Activated naive CD8-positive, alpha-beta T cell treated with anti-CD3 and anti-CD28 coated beads, Interleukin-2, amount 50 U/mL, for 24 hours (primary cell): ENCODE measurements at regions not wholly inside any gene's neighbourhood (a gene's known extent, or its start where the extent isn't known, plus 50 kb on each side); places are given as distances from the start of the nearest gene placed in this dataset.

Experiments
- ATAC-seq: fragments of 150-1000 bp; cut with Tn5 transposase; one replicate; pipeline ENCODE4 v1.10.0; 2021
- DNase-seq: peaks from one replicate; pipeline ENCODE4 v3.0.0; 2021
- H3K27ac Mint-ChIP-seq: one replicate; pipeline ENCODE4 v1.8.0; 2021; ENCODE audit warnings: mild to moderate bottlenecking, mixed read lengths
- H3K27me3 Mint-ChIP-seq: one replicate; pipeline ENCODE4 v1.8.0; 2021; ENCODE audit warnings: mixed read lengths
- H3K36me3 Mint-ChIP-seq: one replicate; pipeline ENCODE4 v1.8.0; 2021; ENCODE audit warnings: low read depth, mixed read lengths
- H3K4me1 Mint-ChIP-seq: one replicate; pipeline ENCODE4 v1.8.0; 2021; ENCODE audit warnings: mixed read lengths
- H3K4me3 Mint-ChIP-seq: one replicate; pipeline ENCODE4 v1.8.0; 2021; ENCODE audit warnings: mild to moderate bottlenecking, moderate library complexity, mixed read lengths
- H3K9me3 Mint-ChIP-seq: one replicate; pipeline ENCODE4 v1.8.0; 2021; ENCODE audit warnings: mixed read lengths

DNA sequence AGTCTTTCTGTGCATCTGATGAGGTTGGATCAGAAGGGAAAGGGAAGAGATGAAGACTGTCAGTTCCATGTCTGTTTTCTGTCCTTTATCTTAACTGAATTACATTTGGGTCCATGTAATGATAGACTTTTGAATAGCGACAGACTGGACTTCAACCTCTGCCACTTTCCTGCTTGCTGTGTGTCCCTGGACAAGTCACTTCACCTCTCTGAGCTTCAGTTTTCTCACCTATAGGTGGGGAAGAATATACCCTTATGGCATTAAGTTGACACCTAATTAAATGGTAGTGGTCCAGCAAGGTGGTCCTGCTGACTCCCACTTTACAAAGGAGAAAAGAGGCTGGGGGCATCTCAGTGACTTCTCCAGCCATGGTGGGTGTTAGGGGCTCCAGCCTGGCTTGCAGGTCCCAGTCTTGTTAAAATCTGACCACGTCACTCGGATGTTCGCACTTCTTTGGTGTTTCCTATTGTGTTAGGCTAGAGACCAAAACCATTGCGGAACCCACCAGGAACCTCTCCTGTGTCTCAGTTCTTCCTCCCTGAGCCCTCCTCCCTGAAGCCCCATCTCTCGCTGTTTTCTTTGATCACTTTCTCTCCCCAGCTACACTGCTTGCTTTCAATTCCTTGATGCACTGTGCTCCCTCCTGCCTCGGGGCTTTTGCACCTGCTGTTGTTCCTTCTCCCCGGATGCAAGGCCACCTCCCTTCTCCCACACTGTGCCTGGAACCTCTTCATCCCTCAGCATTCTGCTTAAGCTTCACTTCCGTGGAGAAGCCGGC, 256.5 kb downstream of the NSG2 start:
- H3K4me3 Mint-ChIP-seq, result no peak overlapping the region
- peaks cover 4% of the 10 kb centered on the region for H3K9me3 Mint-ChIP-seq
- no peaks in the 10 kb centered on the region for H3K4me1 Mint-ChIP-seq
- no peaks in the 10 kb centered on the region for H3K36me3 Mint-ChIP-seq
- peaks cover 9% of the 10 kb centered on the region for H3K27me3 Mint-ChIP-seq
- ATAC-seq (no peak), DNase-seq (no peak)
- no peak overlapping the region for H3K27ac Mint-ChIP-seq

DNA sequence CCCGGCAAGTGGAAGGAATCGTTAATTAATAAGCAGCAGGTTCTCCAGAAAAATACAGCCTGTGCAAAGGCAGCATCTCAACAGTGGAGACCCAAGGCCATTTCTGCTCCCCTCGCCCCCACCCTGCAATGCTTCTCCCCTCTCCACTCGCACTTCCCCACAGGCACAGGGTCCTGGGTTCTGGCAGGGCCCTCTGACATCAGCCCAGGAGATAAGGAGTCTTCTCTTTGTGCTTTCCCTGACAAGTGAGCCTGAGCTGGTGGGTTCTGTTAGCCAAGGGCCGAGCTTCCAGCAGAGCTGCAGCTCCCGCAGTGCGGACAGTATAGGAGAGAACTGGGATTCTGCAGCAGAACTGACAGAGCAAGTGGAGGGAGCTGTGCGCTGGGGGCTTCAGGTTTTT, 257.5 kb downstream of the NSG2 start:
- Mint-ChIP-seq H3K27me3 (peaks cover 9% of the 10 kb centered on the region), H3K9me3 (peaks cover 4% of the 10 kb centered on the region), H3K4me3 (no peak overlapping the region), H3K27ac (no peak overlapping the region), H3K36me3 (no peaks in the 10 kb centered on the region), H3K4me1 (no peaks in the 10 kb centered on the region)
- ATAC-seq (no peak), DNase-seq (no peak)

DNA sequence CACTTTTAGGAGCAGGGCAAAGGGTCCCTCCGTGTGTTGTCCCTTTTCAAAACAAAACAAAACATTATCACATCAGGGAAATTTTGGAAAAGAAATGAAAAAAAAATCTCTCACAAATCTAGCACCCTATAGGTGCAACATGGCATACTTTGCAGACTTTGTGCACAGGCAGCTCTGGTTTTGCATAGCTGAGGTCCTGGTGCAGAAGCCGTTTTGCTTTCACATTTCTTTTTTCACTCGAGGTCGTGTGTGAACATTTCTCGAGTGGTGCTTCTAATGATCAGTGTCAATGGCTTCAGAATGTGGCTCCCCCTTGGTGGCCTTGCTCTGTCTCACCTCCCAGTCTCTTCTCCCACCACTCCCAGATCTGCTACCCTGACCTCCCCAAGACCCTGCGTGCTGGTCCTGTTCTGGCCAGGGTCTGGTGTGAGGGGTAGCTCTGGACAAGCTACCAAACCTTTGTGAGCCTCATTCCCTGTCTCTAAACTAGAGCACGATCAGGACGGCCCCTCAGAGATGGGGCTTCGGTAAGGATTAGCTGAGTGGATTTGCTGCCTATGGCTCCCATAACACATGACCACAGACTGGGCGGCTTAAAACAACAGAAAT, 258.0 kb downstream of the NSG2 start:
- H3K27me3 Mint-ChIP-seq, result peaks cover 9% of the 10 kb centered on the region
- no peak for DNase-seq
- ATAC-seq, result no peak
- H3K9me3 Mint-ChIP-seq, result peaks cover 4% of the 10 kb centered on the region
- H3K36me3 Mint-ChIP-seq, result no peaks in the 10 kb centered on the region
- no peak overlapping the region for H3K4me3 Mint-ChIP-seq
- no peaks in the 10 kb centered on the region for H3K4me1 Mint-ChIP-seq
- no peak overlapping the region for H3K27ac Mint-ChIP-seq

DNA sequence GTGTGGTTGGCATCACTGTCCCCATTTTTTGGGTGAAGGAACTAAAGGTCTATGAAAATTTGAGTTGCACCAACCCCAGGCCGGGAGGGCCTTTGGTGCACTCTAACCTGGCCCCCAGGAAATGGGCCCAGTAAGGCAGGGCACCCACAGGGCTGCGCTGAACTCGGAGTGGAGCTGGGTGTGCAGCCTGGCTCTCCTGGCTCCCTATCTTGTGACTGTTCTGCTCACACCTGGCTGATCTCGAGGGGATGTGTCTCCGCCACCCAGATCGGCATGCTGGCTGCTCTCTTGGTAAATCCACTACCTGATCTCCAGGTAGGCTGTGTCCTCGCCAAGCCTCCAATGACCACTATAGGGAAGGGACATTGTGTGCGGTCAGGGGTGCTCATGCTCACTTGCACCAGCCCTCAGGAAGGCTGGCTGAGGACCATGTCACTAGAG, 259.8 kb downstream of the NSG2 start:
- DNase-seq, result no peak
- H3K9me3 Mint-ChIP-seq, result no peaks in the 10 kb centered on the region

DNA sequence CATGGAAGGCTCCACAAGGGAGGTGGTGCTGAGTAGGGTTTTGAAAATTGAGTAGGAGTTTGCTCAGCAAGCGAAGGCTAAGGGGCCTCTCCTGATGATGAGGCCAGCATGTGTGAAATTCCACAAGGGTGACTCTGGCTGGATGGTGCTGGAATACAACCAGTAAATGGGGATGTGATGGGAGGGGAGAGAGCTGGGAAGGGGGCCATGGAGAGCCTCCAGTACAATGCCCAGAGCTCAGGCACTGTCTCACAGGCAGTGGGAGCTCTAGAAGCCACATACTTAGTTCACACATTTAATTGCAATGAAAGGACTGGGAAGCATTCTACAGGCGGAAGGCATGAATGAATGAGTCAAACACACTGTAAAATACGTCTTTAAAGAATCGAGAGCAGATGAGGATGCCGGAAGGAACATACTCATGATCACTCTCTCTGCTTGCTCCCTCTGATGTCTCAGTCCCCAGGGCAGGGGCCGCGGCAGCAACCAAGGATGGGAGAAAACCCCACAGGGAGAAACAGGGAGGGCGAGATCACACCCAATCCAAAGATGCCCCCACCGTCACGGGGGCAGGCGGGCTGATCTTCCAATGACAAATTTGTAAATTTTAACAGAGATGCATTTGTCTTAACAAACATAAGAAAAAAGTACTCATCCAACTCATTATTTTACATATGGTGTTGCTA, 261.0 kb downstream of the NSG2 start:
- ATAC-seq (no peak), DNase-seq (no peak)
- Mint-ChIP-seq H3K9me3 (no peaks in the 10 kb centered on the region), H3K4me1 (no peaks in the 10 kb centered on the region), H3K36me3 (no peaks in the 10 kb centered on the region), H3K27ac (no peak overlapping the region), H3K27me3 (peaks cover 19% of the 10 kb centered on the region), H3K4me3 (no peak overlapping the region)

More for the DNA sequence above, 259.8 kb downstream of the NSG2 start:
- no peak for ATAC-seq
- Mint-ChIP-seq H3K27ac (no peak overlapping the region), H3K27me3 (peaks cover 10% of the 10 kb centered on the region), H3K4me1 (no peaks in the 10 kb centered on the region), H3K36me3 (no peaks in the 10 kb centered on the region), H3K4me3 (no peak overlapping the region)

DNA sequence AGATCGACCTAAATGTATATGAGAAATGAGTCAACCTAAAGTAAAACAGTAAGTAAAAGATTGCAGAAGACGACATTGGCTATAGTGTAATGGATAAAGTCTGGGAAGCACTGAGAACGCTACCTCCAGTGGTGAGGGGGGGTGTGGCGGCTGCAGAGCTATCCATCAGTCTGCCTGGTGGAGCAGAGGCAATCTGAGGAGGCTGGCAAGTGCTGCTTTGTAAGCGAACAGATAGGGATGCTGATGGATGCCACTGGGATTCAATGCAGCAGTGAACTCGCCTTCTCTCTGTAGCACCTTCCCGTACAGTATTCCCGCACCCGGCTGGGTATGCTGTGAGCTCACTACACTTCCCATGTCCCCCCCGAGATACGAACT, 261.5 kb downstream of the NSG2 start:
- Mint-ChIP-seq H3K9me3 (no peaks in the 10 kb centered on the region), H3K27me3 (peaks cover 19% of the 10 kb centered on the region), H3K4me3 (no peak overlapping the region), H3K4me1 (no peaks in the 10 kb centered on the region), H3K36me3 (no peaks in the 10 kb centered on the region), H3K27ac (no peak overlapping the region)
- no peak for ATAC-seq
- no peak for DNase-seq

DNA sequence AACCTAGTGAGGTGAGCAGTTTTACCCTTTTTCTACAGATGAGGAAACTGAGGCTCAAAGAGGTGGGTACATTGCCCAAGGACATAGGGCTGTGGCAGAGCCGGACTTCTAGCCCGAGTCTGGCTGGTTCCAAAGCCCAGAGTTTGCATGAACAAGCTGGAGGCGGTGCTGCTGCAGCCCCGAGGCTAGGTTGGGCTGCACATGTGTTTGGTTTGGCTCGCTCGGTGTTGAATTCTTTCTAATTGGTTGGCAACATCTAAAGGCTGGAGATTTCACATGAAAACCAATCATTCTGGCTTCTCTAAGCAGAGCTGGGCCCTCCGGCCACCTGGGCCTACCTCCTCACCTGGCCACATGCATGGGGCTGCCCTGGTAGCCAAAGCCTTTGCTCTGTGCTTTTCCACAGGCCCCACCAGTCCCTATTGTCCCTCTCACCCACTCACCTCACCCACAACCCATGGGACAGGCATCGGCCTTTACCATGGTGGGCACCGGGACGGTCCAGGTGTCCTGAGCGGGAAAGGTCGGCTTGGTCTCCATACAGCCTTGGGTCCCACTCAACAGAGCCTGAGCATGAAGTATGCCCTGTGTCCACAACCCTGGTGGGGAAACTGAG, 262.3 kb downstream of the NSG2 start:
- Mint-ChIP-seq H3K27ac (no peak overlapping the region), H3K9me3 (no peaks in the 10 kb centered on the region), H3K27me3 (peaks cover 19% of the 10 kb centered on the region), H3K36me3 (no peaks in the 10 kb centered on the region), H3K4me3 (no peak overlapping the region), H3K4me1 (peaks cover 2% of the 10 kb centered on the region)
- no peak for ATAC-seq
- no peak for DNase-seq

DNA sequence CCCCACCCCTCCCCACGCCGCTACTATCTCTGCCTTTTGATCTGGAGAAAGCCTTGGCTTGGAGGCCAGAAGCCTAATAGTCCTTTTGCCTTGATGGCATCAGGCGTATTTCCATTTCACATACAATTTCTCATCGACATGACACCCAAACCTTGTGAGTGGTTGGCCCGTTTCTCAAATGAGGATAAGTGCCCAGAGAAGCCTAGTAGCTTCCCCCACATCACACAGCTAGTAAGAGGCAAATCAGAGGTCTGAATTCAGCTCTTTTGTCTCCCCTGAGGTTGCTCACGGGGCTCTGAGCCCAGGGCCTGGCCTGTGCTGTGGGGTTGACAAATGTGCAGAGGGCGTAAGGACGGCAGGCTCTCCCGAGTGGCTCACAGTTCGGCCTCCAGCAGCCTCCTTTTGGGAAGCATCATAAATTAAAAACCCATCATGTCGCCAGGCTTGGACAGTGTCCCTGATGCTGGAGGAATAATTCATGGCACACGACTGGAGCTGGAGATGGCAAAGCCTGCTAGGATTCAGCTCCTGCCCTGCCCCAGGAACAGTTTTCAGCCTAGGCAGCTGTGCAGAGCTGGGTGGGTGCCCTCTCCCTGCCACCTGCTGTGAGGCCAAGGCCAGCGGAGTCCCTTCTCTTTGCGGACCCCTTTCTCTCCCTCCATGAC, 263.8 kb downstream of the NSG2 start:
- H3K27ac Mint-ChIP-seq, result no peak overlapping the region
- no peaks in the 10 kb centered on the region for H3K9me3 Mint-ChIP-seq
- DNase-seq, result no peak
- H3K4me1 Mint-ChIP-seq, result peaks cover 2% of the 10 kb centered on the region
- no peaks in the 10 kb centered on the region for H3K36me3 Mint-ChIP-seq
- no peak for ATAC-seq
- H3K4me3 Mint-ChIP-seq, result no peak overlapping the region
- H3K27me3 Mint-ChIP-seq, result peaks cover 21% of the 10 kb centered on the region

DNA sequence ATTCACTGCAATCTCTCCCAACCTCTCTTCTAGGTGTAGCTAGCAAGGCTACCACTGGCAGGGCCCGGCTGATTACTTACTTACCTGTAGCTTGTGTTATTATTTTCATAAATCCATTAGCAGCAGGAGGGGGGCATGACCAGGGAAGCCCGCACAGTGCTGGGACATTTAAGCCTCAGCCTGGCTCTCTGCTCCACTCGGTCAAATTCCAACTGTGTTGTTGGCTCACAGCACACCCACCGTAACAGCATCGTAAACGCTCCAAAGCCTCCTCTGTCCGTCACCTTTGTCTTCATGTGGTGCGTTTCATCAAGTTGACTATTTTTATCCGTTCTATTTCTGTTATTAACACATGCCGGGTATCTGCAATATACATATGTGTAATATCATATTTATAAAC, 264.7 kb downstream of the NSG2 start:
- H3K4me3 Mint-ChIP-seq, result no peak overlapping the region
- no peaks in the 10 kb centered on the region for H3K9me3 Mint-ChIP-seq
- H3K4me1 Mint-ChIP-seq, result peaks cover 2% of the 10 kb centered on the region
- DNase-seq, result no peak
- ATAC-seq, result no peak
- no peaks in the 10 kb centered on the region for H3K36me3 Mint-ChIP-seq
- no peak overlapping the region for H3K27ac Mint-ChIP-seq
- H3K27me3 Mint-ChIP-seq, result peaks cover 23% of the 10 kb centered on the region

DNA sequence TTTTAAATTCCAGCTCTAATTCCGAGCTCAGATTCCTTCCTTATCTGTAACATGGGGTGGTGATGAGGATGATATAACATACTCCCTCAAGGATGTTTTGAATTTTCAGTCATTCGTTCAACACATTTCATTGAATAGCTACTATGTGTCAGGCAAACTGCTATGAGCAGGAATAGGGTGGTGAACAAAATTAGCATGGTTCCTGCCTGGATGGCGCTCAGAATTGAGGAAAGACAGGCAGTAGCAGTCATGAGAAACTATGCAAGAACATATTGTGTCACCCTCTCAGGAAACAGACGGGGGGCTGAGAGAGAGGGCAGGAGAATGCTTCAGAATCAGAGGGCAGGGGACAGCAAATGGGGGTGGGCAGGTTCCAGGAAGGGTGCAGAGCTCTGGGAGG, 265.2 kb downstream of the NSG2 start:
- H3K9me3 Mint-ChIP-seq, result no peaks in the 10 kb centered on the region
- peaks cover 2% of the 10 kb centered on the region for H3K4me1 Mint-ChIP-seq
- H3K27ac Mint-ChIP-seq, result no peak overlapping the region
- no peak overlapping the region for H3K4me3 Mint-ChIP-seq
- no peak for DNase-seq
- ATAC-seq, result no peak
- H3K36me3 Mint-ChIP-seq, result no peaks in the 10 kb centered on the region
- H3K27me3 Mint-ChIP-seq, result peaks cover 23% of the 10 kb centered on the region

DNA sequence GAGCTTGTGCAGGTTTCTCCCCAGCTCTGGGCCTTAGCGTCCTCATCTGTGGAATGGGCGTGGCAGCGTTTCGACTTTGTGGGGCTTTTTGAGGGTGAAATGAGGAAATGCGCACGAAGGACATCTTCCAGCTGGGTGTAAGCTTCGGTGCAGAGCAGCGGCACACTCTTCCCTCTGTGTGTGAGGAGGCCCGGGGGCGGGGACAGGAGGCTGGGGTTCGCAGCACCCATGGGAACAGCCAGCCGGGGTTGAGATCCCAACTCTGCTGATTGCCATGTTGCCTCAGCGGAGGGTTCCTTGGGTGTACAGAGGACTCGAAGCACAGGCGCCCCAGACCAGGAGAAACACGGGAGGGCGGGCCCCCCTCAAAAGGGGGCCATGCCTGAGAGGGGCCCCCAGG, 265.6 kb downstream of the NSG2 start:
- Mint-ChIP-seq H3K36me3 (no peaks in the 10 kb centered on the region), H3K9me3 (no peaks in the 10 kb centered on the region), H3K27ac (no peak overlapping the region), H3K4me3 (no peak overlapping the region), H3K27me3 (peaks cover 23% of the 10 kb centered on the region), H3K4me1 (peaks cover 2% of the 10 kb centered on the region)
- ATAC-seq, result no peak
- DNase-seq, result no peak

DNA sequence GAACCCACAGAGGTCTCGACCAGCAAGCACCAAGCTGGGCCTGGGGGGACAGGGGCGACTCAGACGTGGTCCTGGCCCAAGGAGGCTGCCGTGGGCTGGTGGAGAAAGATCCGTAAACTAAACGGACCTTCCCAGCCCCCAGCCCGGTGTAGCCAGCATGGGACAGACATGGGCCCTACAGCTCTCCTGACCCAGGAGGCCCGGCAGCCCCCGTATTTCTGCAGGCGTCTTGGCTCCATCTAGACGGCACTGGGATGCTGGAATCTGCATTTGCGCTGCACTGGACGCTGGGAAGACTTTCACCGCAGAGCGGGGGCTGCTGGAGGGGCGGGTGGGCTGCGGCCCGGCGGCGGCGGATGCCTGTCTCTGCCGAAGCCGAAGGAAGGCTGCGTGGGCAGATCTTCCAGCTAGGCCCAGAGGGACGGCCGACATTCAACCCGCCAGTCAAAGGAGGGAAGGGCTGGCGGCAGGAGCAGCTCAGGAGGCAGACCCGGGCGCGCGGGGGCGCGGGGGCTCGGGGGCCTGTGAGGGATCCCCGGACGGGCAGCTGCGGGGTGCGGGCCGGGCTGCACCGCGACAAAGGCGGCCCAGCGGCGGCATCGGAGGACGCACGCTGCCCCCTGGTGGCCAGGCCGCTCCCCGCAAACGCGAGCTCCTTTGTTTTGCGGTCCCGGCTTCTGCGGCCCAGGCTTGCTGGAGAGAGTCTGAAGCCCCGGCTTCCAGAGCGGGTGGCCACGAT, 266.2 kb downstream of the NSG2 start:
- H3K36me3 Mint-ChIP-seq, result no peaks in the 10 kb centered on the region
- no peaks in the 10 kb centered on the region for H3K9me3 Mint-ChIP-seq
- H3K4me1 Mint-ChIP-seq, result peaks cover 2% of the 10 kb centered on the region
- H3K4me3 Mint-ChIP-seq, result no peak overlapping the region
- peak; percentile 73 for DNase-seq
- no peak overlapping the region for H3K27ac Mint-ChIP-seq
- peaks cover 23% of the 10 kb centered on the region for H3K27me3 Mint-ChIP-seq
- peak; percentile 73 for ATAC-seq

DNA sequence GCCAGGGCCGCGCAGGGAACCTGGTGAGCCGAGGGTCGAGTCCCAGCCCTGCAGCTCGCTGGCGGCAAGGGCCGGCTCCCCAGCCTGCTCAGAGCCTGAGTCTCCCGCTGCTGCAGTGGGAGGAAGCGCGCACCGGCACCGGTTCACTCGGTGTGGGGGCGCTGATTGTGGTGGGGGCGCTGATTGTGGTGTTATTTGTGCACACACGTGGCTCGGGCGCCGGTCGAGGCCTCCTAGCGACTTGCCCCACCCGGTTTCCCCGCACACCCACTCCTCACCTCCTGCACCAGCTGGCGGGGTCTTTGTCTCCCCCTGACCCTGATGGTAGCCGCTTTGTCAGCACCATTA, 266.7 kb downstream of the NSG2 start:
- no peak for ATAC-seq

DNA sequence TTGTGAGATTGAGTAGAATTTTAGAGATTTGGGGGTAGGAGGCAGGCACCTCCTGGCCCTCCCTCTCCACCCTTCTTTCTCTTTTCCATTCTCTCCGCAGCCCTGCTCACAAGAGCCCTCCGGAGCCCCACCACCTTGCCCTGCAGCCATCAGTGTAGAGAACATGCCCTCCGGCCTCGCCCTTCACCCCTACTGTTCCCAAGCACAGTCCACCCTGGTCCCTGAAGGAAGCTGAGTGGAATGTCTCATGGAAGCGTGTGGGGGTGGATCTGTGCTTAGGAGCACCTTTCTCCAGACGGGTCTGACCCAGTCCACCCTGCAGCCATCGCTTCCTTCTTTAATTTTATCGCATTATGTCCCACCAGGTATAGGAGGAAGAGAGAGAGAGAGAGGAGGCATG, 267.1 kb downstream of the NSG2 start:
- Mint-ChIP-seq H3K4me3 (no peak overlapping the region), H3K27me3 (peaks cover 25% of the 10 kb centered on the region), H3K4me1 (peaks cover 2% of the 10 kb centered on the region), H3K9me3 (no peaks in the 10 kb centered on the region), H3K36me3 (no peaks in the 10 kb centered on the region), H3K27ac (no peak overlapping the region)
- DNase-seq (no peak), ATAC-seq (no peak)

More for the DNA sequence above, 266.7 kb downstream of the NSG2 start:
- Mint-ChIP-seq H3K27me3 (peaks cover 23% of the 10 kb centered on the region), H3K9me3 (no peaks in the 10 kb centered on the region), H3K4me1 (peaks cover 2% of the 10 kb centered on the region), H3K4me3 (no peak overlapping the region), H3K27ac (no peak overlapping the region), H3K36me3 (no peaks in the 10 kb centered on the region)
- DNase-seq, result no peak
